OCI-LY7 (cell line): ENCODE measurements at regions not wholly inside any gene's neighbourhood (a gene's known extent, or its start where the extent isn't known, plus 50 kb on each side); places are given as distances from the start of the nearest gene placed in this dataset.
"Not testable (repeated sequence)": the region's sequence is repeated elsewhere in the genome, so short reads cannot be mapped to it uniquely, and the experiment has no call there.

Experiments
- CTCF ChIP-seq: fragments of 200-600 bp; sonication (generic); conservative IDR thresholded peaks from 2 replicates; pipeline ENCODE4 v1.5.1; 2014; ENCODE audit warnings: mild to moderate bottlenecking, antibody characterized with exemption, low read length, moderate library complexity, mixed read lengths
- EZH2phosphoT487 ChIP-seq: fragments of 200-600 bp; sonication (generic); IDR thresholded peaks from 2 replicates; pipeline ENCODE4 v1.6.1; 2018; ENCODE audit warnings: low read depth, borderline replicate concordance, mild to moderate bottlenecking, mixed run types, antibody characterized with exemption, low read length, moderate library complexity, mixed read lengths

DNA sequence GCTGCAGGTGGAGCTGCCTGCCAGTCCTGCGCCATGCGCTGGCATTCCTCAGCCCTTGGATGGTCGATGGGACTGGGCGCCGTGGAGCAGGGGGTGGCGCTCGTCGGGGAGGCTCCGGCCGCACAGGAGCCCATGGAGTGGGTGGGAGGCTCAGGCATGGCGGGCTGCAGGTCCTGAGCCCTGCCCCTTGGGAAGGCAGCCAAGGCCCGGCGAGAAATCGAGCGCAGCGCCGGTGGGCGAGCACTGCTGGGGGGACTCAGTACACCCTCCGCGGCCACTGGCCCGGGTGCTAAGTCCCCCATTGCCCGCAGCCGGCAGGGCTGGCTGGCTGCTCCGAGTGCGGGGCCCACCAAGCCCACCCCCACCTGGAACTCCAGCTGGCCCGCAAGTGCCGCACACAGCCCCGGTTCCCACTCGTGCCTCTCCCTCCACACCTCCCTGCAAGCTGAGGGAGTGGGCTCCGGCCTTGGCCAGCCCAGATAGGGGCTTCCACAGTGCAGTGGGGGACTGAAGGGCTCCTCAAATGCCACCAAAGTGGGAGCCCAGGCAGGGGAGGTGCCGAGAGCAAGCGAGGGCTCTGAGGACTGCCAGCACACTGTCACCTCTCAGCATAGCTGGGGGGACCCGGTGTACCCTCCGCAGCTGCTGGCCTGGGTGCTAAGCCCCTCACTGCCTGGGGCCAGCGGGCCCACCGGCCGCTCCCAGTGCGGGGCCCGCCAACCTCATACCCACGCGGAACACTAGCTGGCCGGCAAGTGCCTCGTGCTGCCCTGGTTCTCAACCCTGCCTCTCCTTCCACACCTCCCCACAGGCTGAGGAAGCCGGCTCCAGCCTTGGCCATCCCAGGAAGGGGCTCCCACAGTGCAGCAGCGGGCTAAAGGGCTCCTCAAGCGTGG is 742.7 kb downstream of the SOCS6 start:
- TF ChIP-seq CTCF, EZH2phosphoT487: not testable (repeated sequence)
